HFFc6 (cell line): ENCODE measurements at regions not wholly inside any gene's neighbourhood (a gene's known extent, or its start where the extent isn't known, plus 50 kb on each side); places are given as distances from the start of the nearest gene placed in this dataset.
A peak's percentile ranks its signal among the peaks of the same experiment; 100 is the strongest.

ENCODE experiments used
- DNase-seq: peaks from one replicate; pipeline ENCODE4 v3.0.0-alpha.2; 2018
- H3K27ac Mint-ChIP-seq: 2 replicates; pipeline ENCODE4 v1.8.0; 2020; ENCODE audit warnings: mild to moderate bottlenecking, mixed read lengths
- H3K27me3 Mint-ChIP-seq: 2 replicates; pipeline ENCODE4 v1.8.0; 2021; ENCODE audit warnings: mild to moderate bottlenecking, moderate library complexity, mixed read lengths; ENCODE audit not compliant: insufficient read depth
- H3K36me3 Mint-ChIP-seq: 2 replicates; pipeline ENCODE4 v1.8.0; 2021; ENCODE audit warnings: low read depth, mixed read lengths
- H3K4me1 Mint-ChIP-seq: 2 replicates; pipeline ENCODE4 v1.8.0; 2020; ENCODE audit warnings: low read depth, mixed read lengths
- H3K4me3 Mint-ChIP-seq: 2 replicates; pipeline ENCODE4 v1.8.0; 2020; ENCODE audit warnings: mild to moderate bottlenecking, moderate library complexity, mixed read lengths
- H3K9me3 Mint-ChIP-seq: 2 replicates; pipeline ENCODE4 v1.8.0; 2020; ENCODE audit warnings: mild to moderate bottlenecking, mixed read lengths
- TF ChIP-seq, protein P1 (sequence below): fragments of 200-600 bp; sonication (generic); IDR thresholded peaks from 2 replicates; pipeline ENCODE4 v1.5.0; 2021; ENCODE audit warnings: antibody characterized with exemption, mild to moderate bottlenecking

- no peaks in the 10 kb centered on the region for H3K4me1 Mint-ChIP-seq
- peaks cover 34% of the 10 kb centered on the region for H3K9me3 Mint-ChIP-seq
- no peak overlapping the region for H3K4me3 Mint-ChIP-seq
- no peaks in the 10 kb centered on the region; the same call in 1 of the 2 replicates for H3K27me3 Mint-ChIP-seq
- H3K36me3 Mint-ChIP-seq: no peaks in the 10 kb centered on the region
- TF ChIP-seq, protein P1, sequence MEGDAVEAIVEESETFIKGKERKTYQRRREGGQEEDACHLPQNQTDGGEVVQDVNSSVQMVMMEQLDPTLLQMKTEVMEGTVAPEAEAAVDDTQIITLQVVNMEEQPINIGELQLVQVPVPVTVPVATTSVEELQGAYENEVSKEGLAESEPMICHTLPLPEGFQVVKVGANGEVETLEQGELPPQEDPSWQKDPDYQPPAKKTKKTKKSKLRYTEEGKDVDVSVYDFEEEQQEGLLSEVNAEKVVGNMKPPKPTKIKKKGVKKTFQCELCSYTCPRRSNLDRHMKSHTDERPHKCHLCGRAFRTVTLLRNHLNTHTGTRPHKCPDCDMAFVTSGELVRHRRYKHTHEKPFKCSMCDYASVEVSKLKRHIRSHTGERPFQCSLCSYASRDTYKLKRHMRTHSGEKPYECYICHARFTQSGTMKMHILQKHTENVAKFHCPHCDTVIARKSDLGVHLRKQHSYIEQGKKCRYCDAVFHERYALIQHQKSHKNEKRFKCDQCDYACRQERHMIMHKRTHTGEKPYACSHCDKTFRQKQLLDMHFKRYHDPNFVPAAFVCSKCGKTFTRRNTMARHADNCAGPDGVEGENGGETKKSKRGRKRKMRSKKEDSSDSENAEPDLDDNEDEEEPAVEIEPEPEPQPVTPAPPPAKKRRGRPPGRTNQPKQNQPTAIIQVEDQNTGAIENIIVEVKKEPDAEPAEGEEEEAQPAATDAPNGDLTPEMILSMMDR: no peak
- no peak overlapping the region for H3K27ac Mint-ChIP-seq
- no peak for DNase-seq
Observed at GRCh38 chr20:22456109-22456508, 128.3 kb downstream of the FOXA2 start.

DNA sequence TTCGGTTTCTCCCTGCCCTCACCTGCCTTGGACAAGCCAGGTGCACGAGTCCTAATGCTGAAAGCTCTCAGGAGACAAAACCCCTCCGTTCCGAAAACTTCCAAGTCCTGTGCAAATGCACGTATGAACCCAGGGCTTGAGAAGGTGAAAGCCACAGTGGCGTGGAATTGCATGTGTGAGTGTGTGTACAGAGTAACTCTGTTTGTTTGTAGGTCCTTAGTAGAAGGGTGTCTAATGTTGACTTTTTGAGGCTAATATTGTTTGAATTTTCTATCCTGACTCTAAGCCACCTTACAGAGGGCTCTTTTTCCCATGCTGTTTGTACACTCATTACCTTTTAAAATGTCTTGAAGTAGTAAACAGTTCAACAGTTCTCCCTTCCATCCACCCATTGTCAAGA is 129.1 kb downstream of the FOXA2 start:
- no peak for DNase-seq
- Mint-ChIP-seq H3K27me3 (no peaks in the 10 kb centered on the region; the same call in 1 of the 2 replicates), H3K9me3 (peaks cover 37% of the 10 kb centered on the region), H3K4me1 (no peaks in the 10 kb centered on the region), H3K36me3 (peaks cover 3% of the 10 kb centered on the region; the same call in 1 of the 2 replicates), H3K4me3 (no peak overlapping the region), H3K27ac (no peak overlapping the region)
- TF ChIP-seq, protein P1: no peak

GRCh38 chr20:22453244-22454080 is 130.9 kb downstream of the FOXA2 start:
- no peak for DNase-seq

DNA sequence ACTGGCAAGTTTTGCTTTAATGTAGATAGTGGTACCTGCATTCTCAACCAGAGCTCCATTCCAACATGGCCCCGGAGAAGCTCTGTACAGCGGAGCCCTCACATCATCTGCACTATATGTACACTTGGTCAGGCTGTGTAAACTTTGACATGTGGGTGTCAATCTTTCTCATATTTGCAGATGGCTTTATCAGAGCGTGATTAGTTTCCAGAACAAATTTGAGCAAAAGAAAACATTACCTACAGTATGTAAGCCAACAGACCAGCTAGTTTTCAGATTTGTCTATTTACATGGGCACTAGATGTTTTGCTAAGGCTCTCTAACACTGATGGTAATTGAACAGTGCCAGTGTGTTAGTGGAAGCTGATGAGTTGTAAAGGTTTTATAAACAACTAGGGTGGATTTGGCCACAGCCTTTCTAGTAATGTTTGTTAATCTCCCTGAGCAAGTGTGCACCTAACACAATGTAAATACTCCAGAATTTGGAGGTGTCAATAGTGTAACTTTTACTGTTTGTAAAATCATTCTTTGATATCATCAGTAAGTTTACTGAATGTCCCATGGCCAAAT is 131.8 kb downstream of the FOXA2 start:
- H3K4me3 Mint-ChIP-seq: no peak overlapping the region
- H3K9me3 Mint-ChIP-seq: peaks cover 44% of the 10 kb centered on the region
- H3K27ac Mint-ChIP-seq: no peak overlapping the region
- no peak for DNase-seq
- TF ChIP-seq, protein P1: no peak
- H3K4me1 Mint-ChIP-seq: no peaks in the 10 kb centered on the region
- no peaks in the 10 kb centered on the region; the same call in 1 of the 2 replicates for H3K27me3 Mint-ChIP-seq
- H3K36me3 Mint-ChIP-seq: peaks cover 6% of the 10 kb centered on the region; the same call in 1 of the 2 replicates

More at GRCh38 chr20:22453244-22454080, 130.9 kb downstream of the FOXA2 start:
- TF ChIP-seq, protein P1: peak; percentile 74
- Mint-ChIP-seq H3K9me3 (peaks cover 44% of the 10 kb centered on the region), H3K27ac (no peak overlapping the region), H3K4me3 (no peak overlapping the region), H3K27me3 (no peaks in the 10 kb centered on the region; the same call in 1 of the 2 replicates), H3K4me1 (no peaks in the 10 kb centered on the region), H3K36me3 (peaks cover 6% of the 10 kb centered on the region; the same call in 1 of the 2 replicates)

GRCh38 chr20:22450537-22450936 is 133.8 kb downstream of the FOXA2 start:
- no peak overlapping the region for H3K4me3 Mint-ChIP-seq
- no peak overlapping the region for H3K27ac Mint-ChIP-seq
- peaks cover 6% of the 10 kb centered on the region; the same call in 1 of the 2 replicates for H3K36me3 Mint-ChIP-seq
- DNase-seq: no peak
- TF ChIP-seq, protein P1: no peak
- peaks cover 34% of the 10 kb centered on the region for H3K9me3 Mint-ChIP-seq
- H3K4me1 Mint-ChIP-seq: no peaks in the 10 kb centered on the region
- H3K27me3 Mint-ChIP-seq: no peaks in the 10 kb centered on the region
